GM12873 (cell line): ENCODE measurements at regions not wholly inside any gene's neighbourhood (a gene's known extent, or its start where the extent isn't known, plus 50 kb on each side); places are given as distances from the start of the nearest gene placed in this dataset.

Experiments used
- CTCF ChIP-seq: IDR thresholded peaks from 2 replicates; pipeline ENCODE4 v1.5.1; 2012; ENCODE audit warnings: low read depth, mild to moderate bottlenecking, moderate library complexity, low read length, control low read depth; ENCODE audit not compliant: insufficient read depth; ENCODE audit errors: missing control alignments

- no peak for TF ChIP-seq CTCF
Measured at GRCh38 chr1:30403726-30404125, 319.7 kb downstream of the MATN1 start.

DNA sequence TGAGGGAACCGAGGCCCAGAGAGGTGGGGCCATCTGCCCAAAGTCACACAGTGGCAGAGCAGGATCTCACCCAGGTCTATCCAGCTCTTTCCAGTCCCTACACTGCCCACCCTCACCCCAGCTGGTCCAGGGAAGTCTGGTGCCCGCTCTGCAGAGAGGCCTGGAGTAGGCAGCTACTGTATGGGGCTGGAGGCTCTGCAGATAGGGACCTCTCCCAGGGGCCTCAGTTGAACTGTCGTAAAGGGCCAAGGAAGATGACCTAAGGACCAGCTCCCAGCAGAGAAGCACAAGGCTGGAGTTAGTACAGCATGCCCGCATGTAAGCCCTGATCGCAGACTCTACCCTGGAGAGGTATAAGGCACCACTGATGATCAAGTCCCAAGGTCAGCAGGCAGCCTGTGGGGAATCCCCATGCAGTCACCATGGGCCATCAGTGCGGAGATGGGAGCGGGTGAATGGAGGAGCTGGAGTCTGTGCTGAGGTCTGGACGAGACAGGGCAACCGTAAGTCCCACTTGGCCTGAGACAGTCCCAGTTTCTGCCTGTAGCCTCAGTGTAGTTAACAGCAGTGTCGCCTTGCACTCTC lies 320.2 kb downstream of the MATN1 start:
- TF ChIP-seq CTCF = no peak

DNA sequence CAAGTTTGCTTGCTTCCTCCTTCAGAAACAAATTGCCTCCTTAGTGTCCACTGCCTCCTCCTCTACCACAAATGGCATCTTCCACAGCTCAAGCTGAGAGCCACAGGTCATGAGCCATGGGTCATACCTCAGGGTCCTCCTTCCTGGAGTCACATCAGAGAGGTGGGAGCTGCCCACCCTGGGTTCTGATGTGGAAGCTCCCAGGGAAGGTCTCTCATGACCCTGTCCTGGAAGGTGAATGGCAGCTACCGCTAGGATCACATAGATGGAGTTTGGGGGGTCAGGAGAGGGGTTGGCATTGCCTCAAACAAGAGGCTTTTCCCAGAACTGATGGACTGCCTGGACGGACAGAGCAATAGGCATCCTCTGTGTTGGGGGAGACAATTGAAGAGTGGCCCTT lies 321.4 kb downstream of the MATN1 start:
- no peak for TF ChIP-seq CTCF

GRCh38 chr1:30400507-30400906 lies 322.9 kb downstream of the MATN1 start:
- TF ChIP-seq CTCF = no peak

- no peak for TF ChIP-seq CTCF
Measured at GRCh38 chr1:30399026-30399425, 324.4 kb downstream of the MATN1 start.

DNA sequence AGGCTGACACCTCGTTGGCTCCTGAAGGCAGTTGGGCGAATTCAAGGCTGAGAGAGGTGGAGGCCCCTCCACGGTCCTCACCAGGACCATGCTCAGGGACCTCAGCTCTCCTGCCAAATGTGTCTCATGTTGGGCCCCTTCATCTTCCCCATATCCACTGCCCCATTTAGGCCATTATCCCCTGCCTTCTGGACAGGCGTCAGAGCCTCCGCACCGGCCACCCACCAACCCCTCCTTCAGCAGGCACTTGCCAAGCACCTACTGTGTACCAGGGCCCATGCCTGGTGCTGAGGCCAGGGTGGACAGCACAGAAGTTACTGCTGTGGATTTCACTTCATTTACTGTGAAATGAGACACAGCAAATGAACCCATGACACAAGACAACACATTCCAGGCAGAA lies 325.8 kb downstream of the MATN1 start:
- TF ChIP-seq CTCF = no peak

DNA sequence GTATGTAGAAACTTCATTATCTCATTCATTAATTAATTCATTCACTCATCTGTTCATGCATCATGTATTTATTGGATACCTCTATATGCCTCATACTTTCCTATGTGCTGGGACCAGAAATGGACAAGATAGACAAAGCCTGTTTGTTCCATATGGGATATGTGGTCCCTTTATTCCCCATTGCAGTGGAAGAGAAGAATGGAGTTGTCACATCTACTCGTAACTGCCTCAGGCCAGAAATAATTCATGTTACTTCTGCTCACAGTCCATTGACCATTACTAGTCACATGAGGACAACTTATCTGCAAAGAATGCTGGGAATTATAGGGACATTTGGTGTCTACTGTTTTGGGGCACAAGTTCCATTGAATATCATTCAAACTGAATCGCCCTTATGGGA lies 327.8 kb downstream of the MATN1 start:
- TF ChIP-seq CTCF = no peak
